Coronary artery (tissue), 2 donors: ENCODE measurements at regions not wholly inside any gene's neighbourhood (a gene's known extent, or its start where the extent isn't known, plus 50 kb on each side); places are given as distances from the start of the nearest gene placed in this dataset.
"Not testable (repeated sequence)": the region's sequence is repeated elsewhere in the genome, so short reads cannot be mapped to it uniquely, and the experiment has no call there.

Source experiments
- DNase-seq: peaks from one replicate; pipeline ENCODE4 v3.0.0-alpha.2; 2017; ENCODE audit warnings: low spot score
- H3K27ac ChIP-seq, 2 donors: fragments of 200-600 bp; sonication (generic); one replicate each; pipeline ENCODE4 v1.5.1; 2016 to 2019
- H3K4me3 ChIP-seq: fragments of 200-600 bp; sonication (generic); 2 replicates; pipeline ENCODE4 v1.5.1; 2016; ENCODE audit warnings: mild to moderate bottlenecking, moderate library complexity
- TF ChIP-seq, protein P1 (sequence below): fragments of 200-600 bp; sonication (generic); IDR thresholded peaks from one replicate; pipeline ENCODE4 v1.5.1; 2019; ENCODE audit warnings: antibody characterized with exemption

DNA sequence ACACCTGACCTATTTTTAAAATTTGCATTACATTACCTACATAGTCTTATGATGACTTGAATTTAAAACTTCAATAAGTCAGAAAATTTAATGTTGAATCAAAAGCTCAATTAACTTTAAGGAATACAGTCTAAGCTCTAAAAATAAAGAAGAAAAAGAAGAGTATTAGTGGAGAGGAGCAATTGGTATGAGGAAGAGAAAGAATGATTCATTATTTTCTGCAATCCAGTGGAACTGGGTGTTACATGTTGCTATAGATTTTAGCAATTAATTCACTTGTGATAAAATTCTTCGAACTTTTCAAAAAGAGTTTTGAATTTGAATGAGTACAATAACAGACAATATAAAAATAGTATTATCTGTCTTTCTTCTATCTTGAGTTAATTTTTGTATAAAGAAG, 158.9 kb upstream of the POT1 start:
- TF ChIP-seq, protein P1, sequence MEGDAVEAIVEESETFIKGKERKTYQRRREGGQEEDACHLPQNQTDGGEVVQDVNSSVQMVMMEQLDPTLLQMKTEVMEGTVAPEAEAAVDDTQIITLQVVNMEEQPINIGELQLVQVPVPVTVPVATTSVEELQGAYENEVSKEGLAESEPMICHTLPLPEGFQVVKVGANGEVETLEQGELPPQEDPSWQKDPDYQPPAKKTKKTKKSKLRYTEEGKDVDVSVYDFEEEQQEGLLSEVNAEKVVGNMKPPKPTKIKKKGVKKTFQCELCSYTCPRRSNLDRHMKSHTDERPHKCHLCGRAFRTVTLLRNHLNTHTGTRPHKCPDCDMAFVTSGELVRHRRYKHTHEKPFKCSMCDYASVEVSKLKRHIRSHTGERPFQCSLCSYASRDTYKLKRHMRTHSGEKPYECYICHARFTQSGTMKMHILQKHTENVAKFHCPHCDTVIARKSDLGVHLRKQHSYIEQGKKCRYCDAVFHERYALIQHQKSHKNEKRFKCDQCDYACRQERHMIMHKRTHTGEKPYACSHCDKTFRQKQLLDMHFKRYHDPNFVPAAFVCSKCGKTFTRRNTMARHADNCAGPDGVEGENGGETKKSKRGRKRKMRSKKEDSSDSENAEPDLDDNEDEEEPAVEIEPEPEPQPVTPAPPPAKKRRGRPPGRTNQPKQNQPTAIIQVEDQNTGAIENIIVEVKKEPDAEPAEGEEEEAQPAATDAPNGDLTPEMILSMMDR, result no peak
- no peak for DNase-seq
- Histone ChIP-seq H3K4me3 (no peak overlapping the region), H3K27ac (no peak overlapping the region)

DNA sequence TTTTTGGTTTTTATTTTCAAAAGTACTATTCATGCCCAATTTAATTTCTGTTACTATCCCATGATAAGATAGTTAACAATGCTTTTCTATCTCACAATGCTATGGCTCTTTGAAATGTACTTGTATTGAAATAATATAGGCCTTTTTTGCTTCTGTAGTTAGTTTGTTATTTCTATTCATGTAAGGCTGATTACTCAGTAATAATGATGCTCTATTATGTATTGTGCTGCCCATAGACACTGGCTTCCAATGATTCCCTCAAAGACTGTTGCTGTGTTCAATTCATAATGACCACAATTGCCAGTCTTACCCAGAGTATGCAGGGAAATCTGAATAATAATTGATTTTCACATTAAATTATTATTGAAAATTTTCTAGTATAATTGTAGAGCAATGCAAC, 155.5 kb upstream of the POT1 start:
- Histone ChIP-seq H3K4me3 (no peak overlapping the region), H3K27ac (no peak overlapping the region)
- TF ChIP-seq, protein P1, result no peak
- DNase-seq, result no peak

DNA sequence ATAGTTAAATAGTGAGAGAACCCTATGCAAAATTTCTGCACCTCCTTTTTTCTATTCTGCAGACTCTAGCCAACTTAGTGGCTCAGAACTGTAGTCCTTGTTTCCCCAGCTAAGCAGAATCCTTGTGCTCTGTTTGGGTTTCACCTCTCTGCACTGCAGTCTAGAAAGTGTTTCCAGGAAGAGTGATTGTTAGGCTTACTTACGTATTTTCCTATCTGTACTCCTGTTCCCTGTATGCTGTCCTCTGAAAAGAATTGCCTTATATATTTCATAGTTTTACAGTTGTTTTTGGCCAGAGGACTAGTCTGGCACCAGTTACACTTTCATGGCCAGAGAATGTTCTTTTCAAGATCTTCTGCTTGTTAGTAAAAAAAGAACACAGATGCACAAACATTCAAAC, 154.6 kb upstream of the POT1 start:
- H3K4me3 ChIP-seq, result no peak overlapping the region
- no peak overlapping the region for H3K27ac ChIP-seq
- no peak for DNase-seq
- TF ChIP-seq, protein P1, result no peak

DNA sequence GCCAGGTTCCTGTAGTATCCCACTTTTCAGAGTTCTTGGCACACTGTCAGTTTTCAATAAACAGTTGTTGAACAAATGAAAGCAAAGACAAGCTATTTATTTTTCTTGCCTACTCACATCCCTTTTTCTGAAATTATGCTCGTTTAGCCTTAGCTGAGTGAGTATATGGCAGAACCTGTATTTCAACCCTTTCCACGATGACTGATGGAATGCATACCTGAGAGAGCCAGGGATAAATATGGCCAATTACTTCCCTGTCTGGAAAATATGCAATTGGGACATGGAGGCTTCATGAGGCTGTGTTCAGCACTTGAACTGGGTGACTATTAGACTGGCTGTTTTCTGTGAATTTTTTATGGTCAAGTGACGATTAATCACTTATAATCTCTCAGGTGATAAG, 144.5 kb upstream of the POT1 start:
- H3K4me3 ChIP-seq, result no peak overlapping the region
- no peak overlapping the region for H3K27ac ChIP-seq
- TF ChIP-seq, protein P1, result no peak
- no peak for DNase-seq

DNA sequence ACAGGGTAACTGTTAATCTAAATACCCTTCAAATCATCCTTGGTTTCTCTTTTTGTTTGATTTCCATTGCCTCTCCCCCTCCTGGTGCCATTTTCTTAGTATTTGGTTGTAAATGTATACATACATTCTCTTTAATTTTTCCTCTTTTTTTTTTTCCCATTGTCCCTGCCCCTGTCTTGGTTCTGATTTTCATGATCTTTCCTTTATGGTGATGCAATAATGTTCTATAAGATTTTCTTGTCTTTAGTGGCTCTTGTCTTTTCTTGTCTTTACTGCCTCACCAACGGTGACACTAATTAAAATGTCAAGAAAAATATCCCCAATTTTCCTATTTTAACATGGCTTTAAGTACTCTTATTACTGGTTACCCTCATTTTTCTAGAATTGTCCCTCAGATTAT, 135.9 kb upstream of the POT1 start:
- TF ChIP-seq, protein P1, result no peak
- no peak for DNase-seq
- H3K27ac ChIP-seq, result no peak overlapping the region
- H3K4me3 ChIP-seq, result no peak overlapping the region

DNA sequence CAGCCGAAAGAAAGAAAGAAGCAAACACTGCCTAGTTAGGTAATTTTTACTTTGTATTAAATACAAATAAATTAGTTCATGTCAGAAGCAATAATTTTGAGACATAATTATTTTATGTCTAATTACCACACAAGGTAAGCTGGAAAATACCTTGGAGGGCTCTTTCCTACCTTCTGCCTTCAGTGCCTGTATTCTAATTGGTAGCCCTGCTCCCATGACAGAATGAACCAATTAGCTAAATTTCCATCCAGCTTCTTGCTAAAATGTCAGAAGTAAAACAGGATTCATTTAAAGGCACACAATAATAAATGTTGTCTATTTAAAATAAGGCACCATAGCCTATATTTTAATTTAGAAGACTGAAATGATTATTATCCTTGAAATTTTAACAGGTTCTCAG, 135.4 kb upstream of the POT1 start:
- Histone ChIP-seq H3K27ac (no peak overlapping the region), H3K4me3 (no peak overlapping the region)
- TF ChIP-seq, protein P1, result no peak
- DNase-seq, result no peak

DNA sequence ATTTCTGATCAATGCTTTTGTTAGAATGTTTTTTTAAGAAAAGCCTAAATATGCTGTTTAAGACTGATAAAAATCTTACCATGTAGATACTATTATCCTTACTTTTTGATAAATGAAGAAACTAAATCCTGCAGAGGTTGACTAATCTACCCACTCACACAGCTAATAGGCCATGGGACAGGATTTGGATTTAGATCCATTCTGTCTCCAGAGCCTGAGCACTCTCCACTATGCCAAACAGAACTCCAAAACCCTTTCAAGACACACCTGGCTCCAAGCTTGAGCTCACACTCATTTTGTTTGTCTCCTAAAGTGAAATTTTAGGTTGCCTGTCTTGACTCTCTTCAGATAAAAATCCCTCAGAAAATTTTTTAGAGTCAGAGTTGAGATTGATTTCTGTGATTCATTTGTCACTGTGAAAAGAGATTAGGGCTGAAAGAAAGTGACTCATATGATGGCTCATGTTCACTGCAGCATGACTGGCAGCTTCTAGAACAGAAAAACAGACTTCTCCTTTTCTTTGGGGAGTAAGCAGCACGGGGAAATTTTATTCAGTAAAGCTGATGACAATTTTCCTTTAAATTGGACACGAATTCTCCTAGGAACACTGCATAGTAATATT, 132.3 kb upstream of the POT1 start:
- no peak overlapping the region for H3K27ac ChIP-seq
- TF ChIP-seq, protein P1, result no peak
- no peak for DNase-seq
- H3K4me3 ChIP-seq, result no peak overlapping the region

DNA sequence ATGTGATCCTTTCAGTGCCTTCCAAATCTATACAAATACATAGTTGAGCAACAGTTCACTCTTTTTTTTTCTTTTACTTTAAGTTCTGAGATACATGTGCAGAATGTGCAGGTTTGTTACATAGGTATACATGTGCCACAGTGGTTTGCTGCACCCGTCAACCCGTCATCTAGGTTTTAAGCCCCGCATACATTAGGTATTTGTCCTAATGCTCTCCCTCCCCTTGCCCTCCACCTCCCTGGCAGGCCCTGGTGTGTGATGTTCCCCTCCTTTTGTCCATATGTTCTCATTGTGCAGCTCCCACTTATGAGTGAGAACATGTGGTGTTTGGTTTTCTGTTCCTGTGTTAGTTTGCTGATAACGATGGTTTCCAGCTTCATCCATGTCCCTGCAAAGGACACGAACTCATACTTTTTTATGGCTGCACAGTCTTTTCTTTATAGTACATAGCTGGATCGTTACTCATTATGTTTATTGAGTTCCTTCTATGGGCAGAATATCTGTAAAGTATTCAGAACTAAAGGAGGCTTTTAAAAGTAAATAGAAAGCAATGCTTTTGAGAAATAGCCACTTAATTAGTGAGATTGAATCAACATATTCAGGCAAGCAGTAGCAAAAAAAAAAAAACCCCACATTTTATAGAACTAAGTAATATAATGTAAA, 131.6 kb upstream of the POT1 start:
- H3K4me3 ChIP-seq, DNase-seq, H3K27ac ChIP-seq: not testable (repeated sequence)
